ENCODE measurements at regions not wholly inside any gene's neighbourhood (a gene's known extent, or its start where the extent isn't known, plus 50 kb on each side); places are given as distances from the start of the nearest gene placed in this dataset.

- no peak for DNase-seq
Observed at GRCh38 chr2:38170733-38171132, 94.8 kb upstream of the CYP1B1 start.

- no peak for DNase-seq
Observed at GRCh38 chr2:38170067-38170466, 94.1 kb upstream of the CYP1B1 start.

GRCh38 chr2:38168710-38169480 lies 92.9 kb upstream of the CYP1B1 start:
- peak; percentile 43 for DNase-seq

GRCh38 chr2:38167968-38168350 lies 92.0 kb upstream of the CYP1B1 start:
- no peak for DNase-seq

- no peak for DNase-seq
Observed at GRCh38 chr2:38165698-38166097, 89.7 kb upstream of the CYP1B1 start.

GRCh38 chr2:38164881-38165280 lies 88.9 kb upstream of the CYP1B1 start:
- peak; percentile 61 for DNase-seq

GRCh38 chr2:38163579-38163978 lies 87.6 kb upstream of the CYP1B1 start:
- no peak for DNase-seq

GRCh38 chr2:38163006-38163405 lies 87.1 kb upstream of the CYP1B1 start:
- DNase-seq = peak; percentile 30

- no peak for DNase-seq
Observed at GRCh38 chr2:38160516-38160915, 84.6 kb upstream of the CYP1B1 start.

GRCh38 chr2:38159597-38159996 lies 83.6 kb upstream of the CYP1B1 start:
- DNase-seq = no peak

- DNase-seq = no peak
Observed at GRCh38 chr2:38159191-38159590, 83.2 kb upstream of the CYP1B1 start.

- DNase-seq = no peak
Observed at GRCh38 chr2:38158378-38159118, 82.6 kb upstream of the CYP1B1 start.

- DNase-seq = no peak
Observed at GRCh38 chr2:38156436-38156835, 80.5 kb upstream of the CYP1B1 start.

GRCh38 chr2:38155015-38155414 lies 79.1 kb upstream of the CYP1B1 start:
- DNase-seq = no peak

GRCh38 chr2:38154395-38154794 lies 78.4 kb upstream of the CYP1B1 start:
- no peak for DNase-seq

GRCh38 chr2:38153476-38154135 lies 77.7 kb upstream of the CYP1B1 start:
- DNase-seq = no peak

- DNase-seq = no peak
Observed at GRCh38 chr2:38152913-38153312, 77.0 kb upstream of the CYP1B1 start.

GRCh38 chr2:38152035-38152434 lies 76.1 kb upstream of the CYP1B1 start:
- DNase-seq = no peak

GRCh38 chr2:38149531-38149930 lies 73.6 kb upstream of the CYP1B1 start:
- DNase-seq = no peak

- no peak for DNase-seq
Observed at GRCh38 chr2:38148501-38148900, 72.5 kb upstream of the CYP1B1 start.

GRCh38 chr2:38147333-38148121 lies 71.6 kb upstream of the CYP1B1 start:
- DNase-seq = no peak

GRCh38 chr2:38146907-38147307 lies 71.0 kb upstream of the CYP1B1 start:
- DNase-seq = peak; percentile 25

GRCh38 chr2:38146275-38146906 lies 70.4 kb upstream of the CYP1B1 start:
- DNase-seq = peak; percentile 78
